Kidney epithelial cell (primary cell): ENCODE measurements at regions not wholly inside any gene's neighbourhood (a gene's known extent, or its start where the extent isn't known, plus 50 kb on each side); places are given as distances from the start of the nearest gene placed in this dataset.

ENCODE experiments used
- DNase-seq: peaks from one replicate; pipeline ENCODE4 v3.0.0-alpha.2; 2010; ENCODE audit warnings: low read depth
- H3K27me3 ChIP-seq: 2 replicates; pipeline ENCODE4 v1.6.0; 2011; ENCODE audit warnings: low read length; ENCODE audit not compliant: control insufficient read depth, insufficient read depth
- H3K36me3 ChIP-seq: 2 replicates; pipeline ENCODE4 v1.5.1; 2011; ENCODE audit warnings: low read length; ENCODE audit not compliant: control insufficient read depth, insufficient read depth
- H3K4me3 ChIP-seq: 2 replicates; pipeline ENCODE4 v1.5.1; 2011; ENCODE audit warnings: low read depth, mild to moderate bottlenecking, control low read depth, low read length
- CTCF ChIP-seq: IDR thresholded peaks from 2 replicates; pipeline ENCODE4 v1.5.1; 2011; ENCODE audit warnings: mild to moderate bottlenecking, moderate library complexity, low read length, control low read depth, inconsistent platforms; ENCODE audit not compliant: insufficient read depth, poor library complexity, severe bottlenecking

DNA sequence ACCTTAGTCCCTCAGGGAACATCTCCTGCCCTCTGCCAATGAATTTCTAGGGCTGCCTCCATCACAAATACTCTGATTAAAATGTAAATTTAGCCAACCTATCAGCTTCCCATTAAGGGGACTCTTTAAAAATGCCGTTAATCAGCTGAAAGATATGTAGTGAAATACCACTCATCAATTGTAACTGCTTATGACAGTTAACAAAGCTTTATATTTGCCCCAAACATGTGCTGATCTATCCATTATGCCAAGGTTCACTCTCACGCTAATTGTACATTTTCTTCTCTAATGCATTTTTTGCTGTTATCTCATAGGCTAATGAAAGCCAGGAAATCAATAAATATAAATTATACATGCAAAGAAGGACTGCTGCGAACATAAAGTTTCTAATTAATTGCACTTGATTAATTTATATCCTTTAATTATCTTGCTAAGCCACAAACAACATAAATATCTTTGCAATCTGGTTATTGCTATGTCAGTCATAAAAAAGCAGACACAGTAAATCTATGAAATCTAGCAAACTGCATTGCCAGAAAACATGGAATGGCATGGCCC is 601.4 kb upstream of the SALL1 start:
- no peak for DNase-seq
- Histone ChIP-seq H3K36me3 (no peaks in the 10 kb centered on the region), H3K4me3 (no peak overlapping the region), H3K27me3 (no peaks in the 10 kb centered on the region)
- no peak for TF ChIP-seq CTCF

- no peaks in the 10 kb centered on the region for H3K27me3 ChIP-seq
- no peak for TF ChIP-seq CTCF
- H3K4me3 ChIP-seq: no peak overlapping the region
- no peaks in the 10 kb centered on the region for H3K36me3 ChIP-seq
- no peak for DNase-seq
Measured at GRCh38 chr16:51747329-51747728, 596.3 kb upstream of the SALL1 start.

DNA sequence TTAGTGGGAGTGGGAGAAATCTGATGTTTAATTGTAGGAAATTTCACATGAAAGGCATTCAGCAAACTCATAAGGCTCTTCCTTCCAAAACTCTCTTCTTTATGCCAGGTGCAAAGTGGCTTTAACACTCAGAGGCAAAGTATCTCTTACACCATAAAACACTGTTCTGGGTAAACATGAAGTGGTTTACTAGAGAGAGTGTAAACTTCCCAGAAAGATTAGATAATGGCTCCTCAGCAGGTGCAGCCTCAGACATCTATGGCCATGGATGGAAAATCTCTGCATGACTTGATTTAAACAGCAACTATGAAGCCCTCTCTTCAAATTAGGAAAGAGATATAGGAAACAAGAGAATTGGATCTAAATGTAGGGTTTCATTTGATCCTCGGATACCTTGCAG is 583.1 kb upstream of the SALL1 start:
- H3K4me3 ChIP-seq: no peak overlapping the region
- DNase-seq: no peak
- H3K27me3 ChIP-seq: no peaks in the 10 kb centered on the region
- TF ChIP-seq CTCF: no peak
- no peaks in the 10 kb centered on the region for H3K36me3 ChIP-seq

DNA sequence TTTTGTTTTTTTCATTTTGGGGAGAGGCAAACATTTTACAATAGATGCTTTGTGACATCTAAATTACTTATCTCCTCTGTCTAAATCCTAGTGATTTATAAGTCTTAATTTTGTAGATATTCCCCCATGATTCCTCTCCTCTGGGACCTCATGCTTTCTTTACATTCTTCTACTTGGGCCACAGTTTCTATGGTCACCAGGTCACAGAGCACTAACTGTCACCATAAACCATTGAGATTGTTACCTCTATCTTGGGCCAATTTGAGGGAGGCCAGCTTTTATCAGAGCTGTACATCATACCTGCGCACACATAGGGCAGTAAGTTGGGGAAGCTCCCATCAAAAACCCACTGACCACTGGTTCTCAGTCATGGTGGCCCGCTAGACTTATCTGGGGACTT is 582.1 kb upstream of the SALL1 start:
- DNase-seq: no peak
- no peak for TF ChIP-seq CTCF
- H3K36me3 ChIP-seq: no peaks in the 10 kb centered on the region
- H3K27me3 ChIP-seq: no peaks in the 10 kb centered on the region
- no peak overlapping the region for H3K4me3 ChIP-seq

GRCh38 chr16:51731160-51731559 is 580.1 kb upstream of the SALL1 start:
- H3K36me3 ChIP-seq: no peaks in the 10 kb centered on the region
- no peak for TF ChIP-seq CTCF
- no peak overlapping the region for H3K4me3 ChIP-seq
- H3K27me3 ChIP-seq: no peaks in the 10 kb centered on the region
- DNase-seq: no peak

DNA sequence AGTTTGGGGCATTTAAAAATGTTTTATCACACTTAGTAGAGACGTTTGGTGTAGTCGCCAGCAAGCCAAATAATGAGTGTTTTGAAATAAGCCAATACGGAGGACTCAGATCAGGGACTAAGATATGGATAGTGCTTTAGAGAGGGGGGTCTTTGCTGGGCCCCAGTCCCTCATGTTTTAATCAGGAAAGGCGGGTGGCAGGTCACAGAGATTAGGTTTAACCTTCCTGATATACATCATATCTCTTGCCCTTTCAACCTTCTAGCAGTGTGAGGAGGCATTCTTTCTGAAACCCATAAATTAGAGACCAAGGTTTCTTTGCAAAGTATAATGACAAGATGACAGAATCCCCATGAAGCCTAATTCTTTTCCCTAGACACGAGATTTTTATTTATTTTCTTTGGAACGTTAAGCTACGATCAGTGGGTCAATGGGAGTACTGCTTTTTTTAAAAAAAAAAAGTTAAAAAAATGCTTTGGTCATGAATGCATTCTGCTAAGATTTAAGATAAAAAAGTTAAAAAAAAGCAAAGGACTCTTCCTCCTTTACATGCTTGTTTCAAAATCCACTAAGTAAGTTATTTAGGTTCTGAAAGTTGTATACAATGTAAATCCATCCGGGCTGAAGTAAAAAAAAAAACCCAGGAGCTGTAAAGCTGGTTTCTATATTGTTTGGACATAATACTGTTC is 572.1 kb upstream of the SALL1 start:
- Histone ChIP-seq H3K36me3 (no peaks in the 10 kb centered on the region), H3K27me3 (no peaks in the 10 kb centered on the region), H3K4me3 (no peak overlapping the region)
- TF ChIP-seq CTCF: no peak
- no peak for DNase-seq
